Hematopoietic multipotent progenitor cell treated with erythropoietin and hydrocortisone succinate and interleukin-3 and kit ligand, for 17 days (in vitro differentiated cells): ENCODE measurements at regions not wholly inside any gene's neighbourhood (a gene's known extent, or its start where the extent isn't known, plus 50 kb on each side); places are given as distances from the start of the nearest gene placed in this dataset.

ENCODE experiments used
- DNase-seq: peaks from one replicate; pipeline ENCODE4 v3.0.0-alpha.2; 2015; ENCODE audit warnings: low spot score

GRCh38 chr2:19846567-19846966 is 55.2 kb downstream of the TTC32 start:
- no peak for DNase-seq

GRCh38 chr2:19846030-19846429 is 55.8 kb downstream of the TTC32 start:
- no peak for DNase-seq

- no peak for DNase-seq
Measured at GRCh38 chr2:19845323-19845920, 56.4 kb downstream of the TTC32 start.

GRCh38 chr2:19844750-19845149 is 57.0 kb downstream of the TTC32 start:
- no peak for DNase-seq

GRCh38 chr2:19843992-19844515 is 57.7 kb downstream of the TTC32 start:
- no peak for DNase-seq

GRCh38 chr2:19841918-19842693 is 59.7 kb downstream of the TTC32 start:
- no peak for DNase-seq

- no peak for DNase-seq
Measured at GRCh38 chr2:19839438-19839837, 62.3 kb downstream of the TTC32 start.

- no peak for DNase-seq
Measured at GRCh38 chr2:19838616-19839015, 63.2 kb downstream of the TTC32 start.

GRCh38 chr2:19837235-19837766 is 64.5 kb downstream of the TTC32 start:
- DNase-seq, result no peak

GRCh38 chr2:19835781-19836281 is 66.0 kb downstream of the TTC32 start:
- DNase-seq, result no peak

GRCh38 chr2:19833978-19834377 is 67.8 kb downstream of the TTC32 start:
- DNase-seq, result no peak

GRCh38 chr2:19829672-19830071 is 72.1 kb downstream of the TTC32 start:
- DNase-seq, result no peak

- DNase-seq, result no peak
Measured at GRCh38 chr2:19826874-19827273, 74.9 kb downstream of the TTC32 start.

- no peak for DNase-seq
Measured at GRCh38 chr2:19823507-19823906, 78.3 kb downstream of the TTC32 start.

GRCh38 chr2:19819097-19820065 is 82.4 kb downstream of the TTC32 start:
- no peak for DNase-seq

GRCh38 chr2:19818543-19818942 is 83.2 kb downstream of the TTC32 start:
- DNase-seq, result no peak

- no peak for DNase-seq
Measured at GRCh38 chr2:19818039-19818438, 83.7 kb downstream of the TTC32 start.

GRCh38 chr2:19815746-19816145 is 86.0 kb downstream of the TTC32 start:
- no peak for DNase-seq

- DNase-seq, result no peak
Measured at GRCh38 chr2:19812166-19812565, 89.6 kb downstream of the TTC32 start.

GRCh38 chr2:19811186-19811585 is 90.6 kb downstream of the TTC32 start:
- no peak for DNase-seq

GRCh38 chr2:19810637-19811036 is 91.1 kb downstream of the TTC32 start:
- no peak for DNase-seq

GRCh38 chr2:19810148-19810547 is 91.6 kb downstream of the TTC32 start:
- no peak for DNase-seq
